ENCODE measurements at regions not wholly inside any gene's neighbourhood (a gene's known extent, or its start where the extent isn't known, plus 50 kb on each side); places are given as distances from the start of the nearest gene placed in this dataset.

DNA sequence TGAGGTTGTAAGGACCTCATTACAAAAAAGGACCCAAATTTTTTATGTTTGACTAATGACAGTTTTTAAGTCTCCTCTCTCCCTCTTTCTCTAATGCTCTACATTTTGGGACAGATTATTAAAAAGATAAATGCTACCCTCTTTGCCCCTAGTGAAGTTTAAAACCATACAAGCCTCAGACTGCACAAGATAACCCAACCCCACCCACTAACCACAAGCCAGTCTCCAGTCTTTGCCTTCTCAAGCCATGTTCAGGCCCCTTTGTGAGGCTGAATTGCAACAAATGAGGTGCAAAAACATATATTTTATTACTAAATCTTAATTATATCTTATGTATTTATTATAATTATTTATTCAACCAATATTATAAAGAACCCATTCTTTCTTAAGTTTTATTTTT is 597.2 kb upstream of the BRINP3 start:
- TF ChIP-seq, protein P1, sequence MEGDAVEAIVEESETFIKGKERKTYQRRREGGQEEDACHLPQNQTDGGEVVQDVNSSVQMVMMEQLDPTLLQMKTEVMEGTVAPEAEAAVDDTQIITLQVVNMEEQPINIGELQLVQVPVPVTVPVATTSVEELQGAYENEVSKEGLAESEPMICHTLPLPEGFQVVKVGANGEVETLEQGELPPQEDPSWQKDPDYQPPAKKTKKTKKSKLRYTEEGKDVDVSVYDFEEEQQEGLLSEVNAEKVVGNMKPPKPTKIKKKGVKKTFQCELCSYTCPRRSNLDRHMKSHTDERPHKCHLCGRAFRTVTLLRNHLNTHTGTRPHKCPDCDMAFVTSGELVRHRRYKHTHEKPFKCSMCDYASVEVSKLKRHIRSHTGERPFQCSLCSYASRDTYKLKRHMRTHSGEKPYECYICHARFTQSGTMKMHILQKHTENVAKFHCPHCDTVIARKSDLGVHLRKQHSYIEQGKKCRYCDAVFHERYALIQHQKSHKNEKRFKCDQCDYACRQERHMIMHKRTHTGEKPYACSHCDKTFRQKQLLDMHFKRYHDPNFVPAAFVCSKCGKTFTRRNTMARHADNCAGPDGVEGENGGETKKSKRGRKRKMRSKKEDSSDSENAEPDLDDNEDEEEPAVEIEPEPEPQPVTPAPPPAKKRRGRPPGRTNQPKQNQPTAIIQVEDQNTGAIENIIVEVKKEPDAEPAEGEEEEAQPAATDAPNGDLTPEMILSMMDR (optimal IDR thresholded peaks at IDR 0.05 in 1 of 3, IDR thresholded peaks at IDR 0.05 in 1 of 3, conservative IDR thresholded peaks at IDR 0.05 in 1 of 3; ENCODE audit: extremely low read depth in 1 of 3, insufficient read depth in 2 of 3, low read length in 3 of 3), result no peak
- TF ChIP-seq EZH2 (IDR thresholded peaks at IDR 0.05; ENCODE audit: low read length), result no peak

All from keratinocyte (primary cell).